Spinal cord (tissue), 9 donors: ENCODE measurements at regions not wholly inside any gene's neighbourhood (a gene's known extent, or its start where the extent isn't known, plus 50 kb on each side); places are given as distances from the start of the nearest gene placed in this dataset.
"Not testable (repeated sequence)": the region's sequence is repeated elsewhere in the genome, so short reads cannot be mapped to it uniquely, and the experiment has no call there.

Experiments used
- DNase-seq, 6 donors: peaks; one replicate each; pipeline versions ENCODE4 v3.0.0 to v3.0.0-alpha.2; 2013 to 2015; ENCODE audit warnings: low spot score in 6 of 6, low read depth in 4 of 6
- H3K27ac ChIP-seq: one replicate; pipeline ENCODE4 v1.5.1; 2013; ENCODE audit warnings: low read depth, low read length, control low read depth
- H3K27me3 ChIP-seq: one replicate; pipeline ENCODE4 v1.6.1; 2013; ENCODE audit warnings: low read length; ENCODE audit not compliant: control insufficient read depth, insufficient read depth
- H3K36me3 ChIP-seq: one replicate; pipeline ENCODE4 v1.6.1; 2013; ENCODE audit warnings: low read length; ENCODE audit not compliant: control insufficient read depth, insufficient read depth
- H3K4me1 ChIP-seq: one replicate; pipeline ENCODE4 v1.6.1; 2013; ENCODE audit warnings: low read length; ENCODE audit not compliant: control insufficient read depth, insufficient read depth
- H3K4me3 ChIP-seq: one replicate; pipeline ENCODE4 v1.5.1; 2013; ENCODE audit warnings: low read depth, low read length, control low read depth
- H3K9me3 ChIP-seq: one replicate; pipeline ENCODE4 v1.6.1; 2013; ENCODE audit warnings: low read length; ENCODE audit not compliant: control insufficient read depth, insufficient read depth
- WGBS: methylation state at CpG from one replicate; pipeline ENCODE4 v1.1.5; 2013; ENCODE audit warnings: missing lambda C conversion rate; ENCODE audit not compliant: insufficient coverage; 5-methylcytosine and 5-hydroxymethylcytosine counted together
- donor health status: healthy.

DNA sequence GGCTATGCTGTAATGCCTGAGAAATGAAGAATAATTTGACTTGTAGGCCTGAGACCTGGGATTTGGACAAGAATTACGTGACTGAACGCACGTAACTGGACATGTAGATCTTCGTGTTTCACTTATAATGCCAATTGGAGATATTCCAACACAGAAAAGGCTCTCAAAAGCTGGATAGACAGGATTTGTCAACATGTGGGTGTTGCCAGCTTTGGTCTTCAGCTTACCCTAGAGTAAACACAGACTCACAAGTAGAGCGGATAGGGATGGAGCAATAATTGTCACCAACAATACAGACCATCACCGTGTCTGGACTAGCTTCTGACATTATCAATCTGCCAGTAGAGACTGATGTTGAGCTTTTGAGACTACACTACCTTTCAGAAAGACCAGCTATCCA is 1511.0 kb upstream of the ADGRL3 start:
- no peaks in the 10 kb centered on the region for H3K9me3 ChIP-seq
- 100% methylated on average over 4 of the region's 6 CpGs for WGBS
- DNase-seq: no peak
- H3K27ac ChIP-seq: no peak overlapping the region
- H3K27me3 ChIP-seq: no peaks in the 10 kb centered on the region
- no peaks in the 10 kb centered on the region for H3K4me1 ChIP-seq
- no peaks in the 10 kb centered on the region for H3K36me3 ChIP-seq
- no peak overlapping the region for H3K4me3 ChIP-seq

DNA sequence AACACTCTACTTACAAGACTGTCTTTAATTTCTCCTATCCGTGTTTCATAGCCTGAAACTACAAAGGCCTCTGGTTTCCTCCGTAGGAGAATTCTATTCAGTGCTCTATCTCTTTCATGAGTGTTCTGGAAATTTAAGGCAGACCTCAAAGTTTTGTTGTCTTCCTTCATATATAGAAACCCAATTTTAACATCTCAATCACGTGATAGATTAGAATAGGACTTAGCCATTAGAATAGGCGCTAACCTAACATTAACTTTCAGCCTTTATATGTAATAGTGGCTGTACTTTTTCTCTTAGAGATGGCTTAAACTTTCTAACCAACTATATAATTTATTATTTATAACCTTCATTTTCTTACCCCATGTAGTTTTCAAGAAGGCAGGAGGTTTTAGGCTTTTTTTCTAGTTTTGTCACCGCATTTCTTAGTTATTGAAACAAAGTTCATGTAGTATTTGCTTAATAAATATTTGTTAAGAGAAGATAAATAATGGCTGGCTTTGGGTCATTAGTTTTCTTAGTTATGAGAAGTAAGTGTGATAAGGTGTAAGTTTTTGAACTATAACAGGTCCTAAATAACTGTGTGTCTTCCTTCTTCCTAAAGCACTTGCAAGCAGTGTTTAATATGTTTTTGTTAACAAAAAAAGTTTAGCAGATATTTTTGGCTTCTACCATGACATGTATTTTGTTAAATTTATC is 1504.6 kb upstream of the ADGRL3 start:
- Histone ChIP-seq H3K27me3 (no peaks in the 10 kb centered on the region), H3K4me3 (no peak overlapping the region), H3K4me1 (no peaks in the 10 kb centered on the region), H3K27ac (no peak overlapping the region), H3K9me3 (no peaks in the 10 kb centered on the region), H3K36me3 (no peaks in the 10 kb centered on the region)
- DNase-seq: no peak
- WGBS: no CpG with 5 or more reads among the region's 5 CpGs

DNA sequence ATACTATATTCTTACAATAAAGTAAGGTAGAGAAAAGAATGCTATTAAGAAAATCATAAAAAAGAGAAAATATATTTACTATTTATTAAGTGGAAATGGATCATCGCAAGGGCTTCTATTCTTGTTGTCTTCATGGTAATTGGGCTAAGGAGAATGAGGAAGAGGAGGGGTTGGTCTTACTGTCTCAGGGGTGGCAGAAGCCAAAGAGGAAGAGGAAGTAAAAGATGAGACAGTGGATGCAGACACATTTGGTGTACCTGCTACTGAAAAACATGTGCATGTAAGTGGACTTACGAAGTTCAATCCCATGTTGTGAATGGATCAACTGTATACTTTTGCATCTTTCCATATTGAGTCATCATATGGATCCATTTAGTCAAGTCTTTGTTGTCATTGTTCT is 1502.1 kb upstream of the ADGRL3 start:
- H3K27ac ChIP-seq: no peak overlapping the region
- 100% methylated on average over 1 of the region's 2 CpGs for WGBS
- no peak overlapping the region for H3K4me3 ChIP-seq
- no peak for DNase-seq
- H3K9me3 ChIP-seq: no peaks in the 10 kb centered on the region
- no peaks in the 10 kb centered on the region for H3K27me3 ChIP-seq
- no peaks in the 10 kb centered on the region for H3K4me1 ChIP-seq
- H3K36me3 ChIP-seq: no peaks in the 10 kb centered on the region

DNA sequence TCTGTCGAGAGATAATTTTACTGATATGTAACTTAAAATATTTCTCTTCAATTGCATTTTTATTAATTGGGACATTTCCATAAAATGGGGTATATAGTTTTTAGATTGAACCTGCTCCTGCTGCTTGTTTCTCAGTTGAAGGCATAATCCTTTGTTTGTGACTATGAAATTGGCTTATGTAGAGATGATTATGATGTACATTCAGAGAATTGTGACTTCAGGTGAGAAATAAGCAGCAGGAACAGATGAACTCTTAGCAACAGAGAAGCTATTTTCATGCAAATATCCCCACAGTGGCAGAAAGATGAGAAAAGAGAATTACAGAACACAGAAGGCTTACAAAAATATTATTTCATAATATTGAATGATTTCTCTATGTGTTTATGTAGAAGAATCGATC is 1499.5 kb upstream of the ADGRL3 start:
- no peak overlapping the region for H3K4me3 ChIP-seq
- DNase-seq: peak in 1 of 6 donors; percentile 70
- WGBS: no CpG with 5 or more reads among the region's 2 CpGs

DNA sequence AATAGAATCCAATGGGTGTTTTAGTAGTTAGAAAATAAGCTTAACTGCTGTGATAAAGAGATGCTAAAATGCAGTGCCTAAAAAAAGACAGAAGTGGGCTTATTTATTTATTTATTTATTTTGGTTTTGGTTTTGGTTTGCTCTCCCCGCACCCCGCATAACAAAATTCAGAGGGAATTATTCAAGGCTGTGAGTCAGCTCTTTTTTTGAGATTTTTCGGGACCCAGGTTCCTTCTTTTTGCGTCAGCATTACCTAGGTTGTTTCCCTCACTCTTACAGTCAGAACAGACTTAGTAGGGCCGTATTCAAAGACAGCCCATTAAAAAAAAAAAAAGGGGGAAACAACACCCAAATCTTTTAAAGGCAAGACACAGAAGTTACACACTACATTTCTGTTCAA is 1495.5 kb upstream of the ADGRL3 start:
- no peak for DNase-seq
- H3K4me1 ChIP-seq: no peaks in the 10 kb centered on the region
- H3K36me3 ChIP-seq: no peaks in the 10 kb centered on the region
- 89% methylated on average over 1 of the region's 5 CpGs for WGBS
- H3K27me3 ChIP-seq: no peaks in the 10 kb centered on the region
- H3K4me3 ChIP-seq: no peak overlapping the region
- H3K27ac ChIP-seq: no peak overlapping the region
- H3K9me3 ChIP-seq: no peaks in the 10 kb centered on the region

More for the DNA sequence above, 1499.5 kb upstream of the ADGRL3 start:
- Histone ChIP-seq H3K9me3 (no peaks in the 10 kb centered on the region), H3K36me3 (no peaks in the 10 kb centered on the region), H3K4me1 (no peaks in the 10 kb centered on the region), H3K27ac (no peak overlapping the region), H3K27me3 (no peaks in the 10 kb centered on the region)

DNA sequence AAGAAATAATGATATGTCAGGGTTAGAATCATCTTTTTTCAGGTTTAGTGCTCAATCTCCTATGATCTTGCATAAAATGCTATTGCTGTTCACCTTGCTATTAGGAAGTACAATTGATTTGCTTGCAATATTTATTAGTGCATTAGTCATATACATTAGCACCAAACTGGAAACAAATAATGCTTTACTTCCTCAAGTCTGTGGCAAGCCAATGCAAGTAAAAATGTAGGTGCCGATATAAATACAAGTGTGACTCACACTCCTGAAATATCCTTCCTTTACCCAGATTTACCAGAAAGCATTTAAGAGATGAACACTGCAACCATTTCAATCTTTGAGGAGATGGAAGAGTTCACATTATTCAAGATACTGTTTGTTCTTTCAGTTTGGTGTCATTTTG is 1487.7 kb upstream of the ADGRL3 start:
- no CpG with 5 or more reads among the region's 1 CpG for WGBS
- Histone ChIP-seq H3K27me3 (no peaks in the 10 kb centered on the region), H3K36me3 (no peaks in the 10 kb centered on the region), H3K9me3 (no peaks in the 10 kb centered on the region), H3K4me3 (no peak overlapping the region), H3K4me1 (no peaks in the 10 kb centered on the region), H3K27ac (no peak overlapping the region)
- peak in 1 of 6 donors; percentile 15 for DNase-seq

DNA sequence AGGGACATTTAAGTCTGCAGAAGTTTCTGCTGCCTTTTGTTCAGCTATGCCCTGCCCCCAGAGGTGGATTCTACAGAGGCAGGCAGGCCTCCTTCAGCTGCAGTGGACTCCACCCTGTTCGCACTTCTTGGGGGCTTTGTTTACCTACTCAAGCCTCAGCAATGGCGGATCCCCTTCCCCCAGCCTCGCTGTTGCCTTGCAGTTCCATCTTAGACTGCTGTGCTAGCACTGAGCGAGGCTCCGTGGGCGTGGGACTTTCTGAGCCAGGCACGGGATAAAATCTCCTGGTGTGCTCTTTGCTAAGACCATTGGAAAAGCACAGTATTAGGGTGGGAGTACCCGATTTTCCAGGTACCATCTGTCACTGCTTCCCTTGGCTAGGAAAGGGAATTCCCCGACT is 1475.8 kb upstream of the ADGRL3 start:
- WGBS: 91% methylated on average over 8 of the region's 9 CpGs
- H3K4me3 ChIP-seq, DNase-seq, H3K27me3 ChIP-seq, H3K36me3 ChIP-seq, H3K27ac ChIP-seq, H3K4me1 ChIP-seq, H3K9me3 ChIP-seq: not testable (repeated sequence)

DNA sequence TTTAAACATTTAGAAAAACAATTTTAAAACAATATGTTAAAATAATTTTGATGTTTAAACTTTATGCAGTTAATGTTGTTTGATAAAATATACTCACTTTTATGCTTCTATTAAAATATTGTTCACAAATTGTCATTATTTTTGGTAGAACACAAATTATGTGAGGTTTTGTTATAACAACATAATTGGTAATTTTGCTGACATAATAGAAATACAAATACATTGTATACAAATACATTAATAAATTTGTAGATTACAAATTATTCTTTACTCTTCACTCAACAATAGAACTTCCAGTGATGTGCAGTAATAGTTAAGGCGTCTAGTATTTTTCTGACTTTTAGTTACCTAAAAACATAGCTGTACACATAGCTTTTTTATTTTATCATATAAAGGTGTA is 1472.4 kb upstream of the ADGRL3 start:
- no peaks in the 10 kb centered on the region for H3K36me3 ChIP-seq
- DNase-seq: no peak
- H3K27ac ChIP-seq: no peak overlapping the region
- no peaks in the 10 kb centered on the region for H3K27me3 ChIP-seq
- no peaks in the 10 kb centered on the region for H3K4me1 ChIP-seq
- no peaks in the 10 kb centered on the region for H3K9me3 ChIP-seq
- H3K4me3 ChIP-seq: no peak overlapping the region
- no CpG with 5 or more reads among the region's 1 CpG for WGBS

DNA sequence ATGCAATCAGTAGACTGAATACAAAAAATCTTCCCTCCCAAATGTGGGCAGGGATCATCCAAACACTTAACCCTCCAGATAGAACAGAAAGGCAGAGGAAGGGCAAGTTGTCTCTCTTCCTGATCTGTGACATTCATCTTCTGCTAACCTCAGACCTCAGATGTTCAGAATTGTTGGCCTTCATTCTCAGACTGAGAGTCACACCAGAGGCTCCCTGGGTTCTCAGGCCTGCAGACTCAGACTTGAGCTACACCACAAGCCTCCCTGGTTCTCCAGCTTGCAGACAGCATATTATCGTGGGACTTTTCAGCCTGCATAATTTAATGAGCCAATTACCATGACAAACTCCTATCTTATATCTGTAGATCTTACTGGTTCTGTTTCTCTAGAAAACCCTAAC is 1471.6 kb upstream of the ADGRL3 start:
- DNase-seq: no peak
- H3K27me3 ChIP-seq: no peaks in the 10 kb centered on the region
- no peak overlapping the region for H3K4me3 ChIP-seq
- H3K4me1 ChIP-seq: no peaks in the 10 kb centered on the region
- 80% methylated on average over 1 of the region's 1 CpG for WGBS
- H3K9me3 ChIP-seq: no peaks in the 10 kb centered on the region
- no peak overlapping the region for H3K27ac ChIP-seq
- H3K36me3 ChIP-seq: no peaks in the 10 kb centered on the region

DNA sequence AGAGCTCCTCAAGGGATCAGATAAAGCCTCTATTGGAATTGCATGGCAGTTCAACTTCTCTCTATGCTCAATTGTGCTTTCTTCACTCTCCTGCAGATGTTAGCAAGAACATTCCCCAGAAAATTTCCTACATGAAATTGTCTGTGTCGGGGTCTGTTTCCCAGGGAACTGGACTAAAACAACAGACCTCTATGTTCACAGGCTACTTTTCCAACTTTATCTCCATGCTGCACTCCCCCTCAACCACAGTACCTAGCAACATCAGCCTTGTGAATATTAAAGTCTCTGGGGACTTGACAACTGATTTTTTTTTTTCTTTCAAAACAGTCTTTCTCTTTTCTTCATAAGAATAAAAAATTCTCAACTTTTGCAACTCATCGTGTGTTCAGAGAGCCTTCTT is 1470.8 kb upstream of the ADGRL3 start:
- Histone ChIP-seq H3K4me3 (no peak overlapping the region), H3K9me3 (no peaks in the 10 kb centered on the region), H3K27me3 (no peaks in the 10 kb centered on the region), H3K27ac (no peak overlapping the region), H3K36me3 (no peaks in the 10 kb centered on the region), H3K4me1 (no peaks in the 10 kb centered on the region)
- WGBS: 50% methylated on average over 1 of the region's 2 CpGs
- no peak for DNase-seq
